ENCODE measurements at regions not wholly inside any gene's neighbourhood (a gene's known extent, or its start where the extent isn't known, plus 50 kb on each side); places are given as distances from the start of the nearest gene placed in this dataset.
"Not testable (repeated sequence)": the region's sequence is repeated elsewhere in the genome, so short reads cannot be mapped to it uniquely, and the experiment has no call there.

DNA sequence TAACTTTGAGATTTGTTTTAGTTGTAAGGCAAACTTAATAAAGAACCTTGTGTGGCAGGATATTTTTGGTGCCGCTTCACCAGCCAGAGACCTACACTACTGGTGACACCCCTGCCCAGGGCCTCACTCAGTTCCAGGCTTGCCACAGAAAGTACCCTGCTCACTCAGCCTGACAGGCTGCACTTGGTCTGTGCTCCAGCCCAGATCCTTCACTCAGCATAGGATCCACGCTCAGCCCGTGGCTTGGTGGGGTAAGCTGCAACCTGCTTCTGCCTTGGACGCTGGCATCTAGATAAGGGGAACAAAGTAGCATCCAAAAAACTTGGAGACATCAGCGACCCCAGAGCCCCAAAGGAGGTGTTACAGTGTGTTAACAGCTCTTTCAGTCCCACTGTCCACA lies 825.5 kb downstream of the EPHA3 start:
- DNase-seq (ENCODE audit: low read depth) = no peak

DNA sequence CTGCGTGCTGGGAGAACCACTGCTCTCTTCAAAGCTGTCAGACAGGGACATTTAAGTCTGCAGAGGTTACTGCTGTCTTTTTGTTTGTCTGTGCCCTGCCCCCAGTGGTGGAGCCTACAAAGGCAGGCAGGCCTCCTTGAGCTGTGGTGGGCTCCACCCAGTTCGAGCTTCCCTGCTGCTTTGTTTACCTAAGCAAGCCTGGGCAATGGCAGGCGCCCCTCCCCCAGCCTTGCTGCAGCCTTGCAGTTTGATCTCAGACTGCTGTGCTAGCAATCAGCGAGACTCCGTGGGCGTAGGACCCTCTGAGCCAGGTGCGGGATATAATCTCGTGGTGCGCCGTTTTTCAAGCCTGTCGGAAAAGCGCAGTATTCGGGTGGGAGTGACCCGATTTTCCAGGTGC lies 837.0 kb downstream of the EPHA3 start:
- not testable (repeated sequence) for DNase-seq (ENCODE audit: low read depth)

GRCh38 chr3:89946884-89947283 lies 839.5 kb downstream of the EPHA3 start:
- no peak for DNase-seq (ENCODE audit: low read depth)

DNA sequence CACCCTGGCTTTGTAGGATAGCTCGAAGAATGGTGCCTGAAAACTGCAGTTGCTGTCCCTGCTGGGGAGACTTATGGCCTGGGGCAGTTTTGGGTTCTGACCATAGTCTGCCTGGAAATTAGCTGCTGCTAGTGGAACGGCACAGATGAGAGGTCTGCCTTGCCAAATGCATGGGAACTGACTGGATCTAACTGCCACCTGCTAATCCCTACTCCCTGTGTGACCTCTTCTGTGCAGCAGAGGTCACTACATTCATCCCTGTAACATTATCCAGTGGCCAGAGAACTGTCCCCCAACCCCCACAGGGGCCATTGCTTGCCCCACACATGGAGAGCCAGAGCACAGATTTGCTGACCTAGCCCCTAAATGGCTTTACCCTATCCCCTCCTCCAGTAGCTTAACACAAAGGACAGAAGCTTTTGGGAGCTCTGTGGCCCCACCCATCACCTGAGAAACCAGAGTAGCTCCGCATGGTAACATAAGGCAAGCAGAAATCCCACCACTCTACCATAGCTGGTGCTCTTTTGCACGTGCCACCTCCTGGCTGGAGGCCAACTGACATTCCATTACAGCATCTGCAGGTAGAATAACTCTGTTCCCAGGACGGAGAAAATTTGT lies 840.0 kb downstream of the EPHA3 start:
- DNase-seq (ENCODE audit: low read depth) = no peak

GRCh38 chr3:89948008-89948407 lies 840.6 kb downstream of the EPHA3 start:
- no peak for DNase-seq (ENCODE audit: low read depth)

DNA sequence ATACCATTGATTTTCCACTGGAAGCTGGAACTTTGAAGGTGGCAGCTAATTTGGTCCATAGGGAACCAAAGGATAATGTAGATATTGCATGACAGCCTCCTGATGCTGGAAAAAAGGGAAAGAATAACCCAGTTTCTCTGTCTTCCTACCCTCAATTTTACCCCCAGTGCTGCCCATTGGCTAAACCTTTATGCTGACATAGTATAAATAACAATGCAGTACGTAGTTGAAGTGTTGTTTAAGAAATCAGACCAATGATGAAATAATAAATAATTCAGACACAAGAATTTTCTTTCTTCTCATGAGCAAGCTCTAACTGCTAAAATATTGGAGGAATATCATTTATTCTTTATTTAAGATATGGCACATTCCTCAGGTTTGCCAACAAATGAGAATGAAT lies 843.4 kb downstream of the EPHA3 start:
- no peak for DNase-seq (ENCODE audit: low read depth)

- no peak for DNase-seq (ENCODE audit: low read depth)
Measured at GRCh38 chr3:89954137-89954536, 846.7 kb downstream of the EPHA3 start.

DNA sequence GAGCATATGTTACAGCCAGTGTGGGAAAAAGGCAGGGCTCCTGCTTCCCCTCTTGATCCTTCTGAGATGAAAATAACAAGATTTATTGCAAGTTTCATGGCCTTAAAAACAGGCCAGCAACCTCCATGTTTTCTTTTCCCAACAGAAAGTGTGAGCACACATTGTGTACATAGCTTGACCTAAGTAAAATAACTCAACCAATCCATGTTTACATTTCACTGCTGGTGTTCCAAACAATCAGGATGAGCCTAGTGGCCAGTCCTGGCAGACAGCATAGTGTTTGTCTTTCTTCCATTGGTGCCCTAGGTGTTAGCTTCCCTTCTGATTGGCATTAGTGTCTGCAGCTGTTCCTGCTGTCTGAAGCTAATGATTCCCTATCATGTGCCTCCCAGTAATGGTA lies 847.7 kb downstream of the EPHA3 start:
- no peak for DNase-seq (ENCODE audit: low read depth)

GRCh38 chr3:89957451-89957850 lies 850.0 kb downstream of the EPHA3 start:
- DNase-seq (ENCODE audit: low read depth) = no peak

GRCh38 chr3:89958163-89958562 lies 850.7 kb downstream of the EPHA3 start:
- DNase-seq (ENCODE audit: low read depth) = not testable (repeated sequence)

DNA sequence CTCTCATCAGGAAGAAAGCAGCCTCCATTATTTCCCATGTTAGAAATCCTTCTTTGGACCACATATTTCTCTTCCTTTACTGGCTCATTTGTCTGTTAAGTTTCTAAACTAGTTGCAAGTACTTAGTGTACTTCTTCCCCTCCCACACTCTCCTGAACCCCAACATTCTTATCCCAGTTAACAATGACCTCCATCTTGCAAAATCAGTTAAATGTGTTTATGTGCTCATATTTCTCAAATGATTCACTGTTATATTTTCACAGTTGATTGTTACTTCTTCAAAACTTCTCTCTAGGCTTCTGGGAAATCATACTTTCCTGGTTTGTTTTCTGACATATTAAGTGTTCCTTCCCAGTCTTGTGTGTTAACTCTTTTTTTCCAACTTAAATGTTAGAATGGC lies 856.9 kb downstream of the EPHA3 start:
- peak; percentile 1 for DNase-seq (ENCODE audit: low read depth)

DNA sequence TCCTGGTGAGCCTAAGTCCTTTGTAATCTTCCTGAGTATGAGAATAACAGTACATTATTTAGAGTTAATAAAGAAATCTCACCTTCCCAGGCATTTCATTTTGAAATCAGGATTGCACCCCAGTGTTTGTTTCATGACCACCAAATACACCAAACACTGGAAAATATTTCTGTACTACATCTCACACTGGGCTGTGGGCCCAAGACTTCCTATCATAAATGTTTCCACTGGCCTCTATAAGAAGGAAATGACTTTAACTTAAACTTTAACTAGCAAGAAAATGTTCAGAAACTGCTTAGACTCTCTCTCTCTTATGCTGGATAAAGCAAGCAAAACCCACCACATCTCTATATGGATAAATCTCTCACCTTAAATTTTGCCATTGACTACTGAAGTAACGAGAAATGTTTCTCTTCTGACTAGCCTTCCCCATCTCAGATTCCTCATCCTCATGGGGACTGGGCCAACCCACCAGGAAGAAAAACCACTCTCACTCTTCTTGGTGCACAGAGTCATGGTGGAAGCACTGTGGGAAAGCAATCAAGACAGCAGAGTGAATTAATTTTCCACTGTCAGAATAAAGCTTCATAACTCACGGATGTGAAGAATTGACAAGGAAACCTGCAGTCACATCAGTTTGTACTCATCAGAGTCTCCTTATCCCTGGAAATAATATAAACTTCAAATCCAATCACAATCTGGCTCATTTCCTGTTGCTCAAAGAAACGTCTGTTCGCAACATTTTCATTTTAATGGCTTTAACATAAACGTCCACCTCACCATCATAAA lies 859.6 kb downstream of the EPHA3 start:
- DNase-seq (ENCODE audit: low read depth) = no peak

GRCh38 chr3:89971329-89971728 lies 863.9 kb downstream of the EPHA3 start:
- no peak for DNase-seq (ENCODE audit: low read depth)

DNA sequence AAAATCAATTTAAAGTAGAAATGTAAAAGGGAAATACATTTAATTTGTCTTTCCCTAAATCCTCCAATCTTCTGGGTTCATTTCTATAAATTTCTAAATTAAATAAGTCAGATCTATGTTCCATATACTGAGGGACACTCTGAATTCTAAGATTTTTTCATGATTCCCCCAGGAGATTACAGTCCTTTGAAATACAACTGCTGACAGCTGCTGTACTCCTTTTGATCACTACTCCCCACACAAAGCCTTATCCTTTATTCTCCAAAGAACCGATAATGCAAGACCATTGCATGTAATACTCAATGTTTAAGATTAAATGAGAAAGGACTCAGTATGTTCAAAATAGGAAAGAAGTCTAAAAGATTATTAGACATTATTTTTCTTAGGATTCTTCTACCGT lies 865.7 kb downstream of the EPHA3 start:
- DNase-seq (ENCODE audit: low read depth) = no peak

DNA sequence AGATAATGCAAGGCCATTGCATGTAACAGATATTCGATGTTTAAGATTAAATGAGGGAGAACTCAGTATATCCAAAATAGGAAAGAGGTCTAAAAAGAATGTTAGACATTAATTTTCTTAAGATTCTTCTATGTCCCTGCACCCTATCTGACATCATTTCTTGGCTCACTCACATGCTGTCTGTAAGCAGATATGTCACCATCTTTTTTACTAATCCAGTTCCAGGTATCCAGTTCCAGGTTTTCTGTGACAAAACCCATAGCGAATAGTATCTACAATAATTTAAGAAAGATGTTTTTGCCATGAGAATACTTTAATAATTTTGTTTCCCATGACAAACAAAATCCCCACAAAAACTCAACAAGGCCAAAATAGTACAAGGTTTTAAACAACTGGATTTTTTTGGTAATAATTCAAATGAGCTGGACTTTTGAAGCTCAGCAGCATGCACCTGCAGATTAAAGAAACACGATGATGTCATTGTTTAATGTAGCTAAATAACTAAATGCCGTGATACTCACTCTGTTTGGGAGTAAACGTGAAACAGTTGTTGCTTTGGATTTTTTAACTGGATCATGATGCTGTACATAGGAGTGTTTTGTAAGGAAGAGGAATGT lies 867.6 kb downstream of the EPHA3 start:
- no peak for DNase-seq (ENCODE audit: low read depth)

- no peak for DNase-seq (ENCODE audit: low read depth)
Measured at GRCh38 chr3:89983449-89983848, 876.0 kb downstream of the EPHA3 start.

DNA sequence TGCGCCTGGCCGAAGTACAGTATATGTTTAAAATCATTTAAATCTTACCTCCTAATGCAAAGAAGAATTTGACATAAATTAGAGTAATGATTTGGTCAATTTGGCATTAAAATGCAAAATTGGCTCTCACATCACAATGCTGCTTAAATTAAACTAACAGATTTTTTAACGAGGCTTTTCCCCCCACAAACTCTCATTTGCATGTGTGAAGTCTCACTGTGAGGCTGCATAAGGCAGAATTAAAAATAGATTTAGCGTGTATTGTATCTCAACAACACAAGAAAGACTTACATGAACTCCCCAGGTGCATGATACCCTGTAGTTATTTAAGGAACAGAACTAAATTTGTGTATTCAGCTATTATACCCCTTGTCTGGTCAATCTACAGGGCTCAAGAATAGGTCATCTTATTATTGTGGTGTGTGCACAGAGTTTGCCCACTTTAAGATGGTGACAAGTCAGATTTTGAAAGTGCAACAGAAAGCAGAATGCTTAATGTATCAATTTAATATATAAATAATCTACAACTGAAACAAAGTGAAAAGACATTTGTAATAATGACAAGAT lies 897.9 kb downstream of the EPHA3 start:
- DNase-seq (ENCODE audit: low read depth) = no peak

DNA sequence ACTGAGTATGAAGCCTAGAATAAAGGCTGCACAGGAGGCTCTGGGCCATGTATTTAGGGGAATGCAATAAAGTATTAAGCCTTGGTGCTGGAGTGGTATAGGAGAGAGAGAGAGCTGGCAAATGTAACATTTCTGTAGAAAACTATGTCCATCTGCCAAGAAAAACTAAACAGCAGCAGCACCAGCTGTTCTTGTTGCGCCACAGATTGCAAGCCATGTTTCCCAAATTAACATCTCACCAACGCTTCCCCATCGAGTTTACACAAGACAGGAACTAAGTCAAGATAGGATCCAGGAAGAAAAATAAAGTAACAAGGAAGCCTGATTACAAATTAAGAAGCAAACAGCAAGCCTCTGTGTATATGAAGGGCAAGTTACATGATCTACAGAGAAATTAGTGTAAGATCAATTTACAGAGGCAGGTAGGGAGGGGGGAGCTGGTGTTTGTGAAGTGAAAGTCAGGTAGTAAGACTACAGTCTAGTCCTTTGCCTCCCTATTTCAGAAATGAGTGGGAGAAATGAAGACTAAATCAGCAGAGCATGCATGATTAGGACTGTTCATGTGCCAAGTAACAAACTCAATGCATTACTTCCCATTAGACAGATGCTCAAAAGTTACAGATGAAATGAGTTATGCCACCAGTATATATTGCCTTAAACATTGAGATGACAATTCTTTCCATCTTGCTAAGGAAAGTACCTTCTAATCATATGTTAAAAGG lies 900.5 kb downstream of the EPHA3 start:
- no peak for DNase-seq (ENCODE audit: low read depth)

DNA sequence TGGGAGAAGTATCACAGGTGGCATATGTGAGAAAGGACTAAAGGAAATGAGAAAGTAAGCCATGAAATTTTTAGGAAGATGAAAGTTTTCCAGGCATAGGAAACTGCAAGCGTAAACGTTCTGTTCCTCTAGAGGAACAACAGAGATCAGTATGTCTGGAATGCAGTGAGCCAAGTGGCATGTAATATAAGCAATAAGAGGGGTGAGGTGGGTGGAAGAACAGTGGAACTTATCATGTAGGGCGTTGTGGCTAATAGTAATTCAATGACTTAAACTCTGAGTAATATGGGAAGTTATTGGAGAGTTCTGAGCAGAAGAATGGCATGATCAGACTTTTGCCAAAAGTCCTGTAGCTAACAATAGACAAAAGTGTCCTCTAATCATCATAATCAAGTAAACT lies 902.9 kb downstream of the EPHA3 start:
- peak; percentile 0 for DNase-seq (ENCODE audit: low read depth)

GRCh38 chr3:90011131-90011530 lies 903.7 kb downstream of the EPHA3 start:
- no peak for DNase-seq (ENCODE audit: low read depth)

GRCh38 chr3:90011596-90011995 lies 904.2 kb downstream of the EPHA3 start:
- no peak for DNase-seq (ENCODE audit: low read depth)

- no peak for DNase-seq (ENCODE audit: low read depth)
Measured at GRCh38 chr3:90011996-90012395, 904.6 kb downstream of the EPHA3 start.

All from renal cortical epithelial cell (primary cell).